Cardiac fibroblast (primary cell): ENCODE measurements at regions not wholly inside any gene's neighbourhood (a gene's known extent, or its start where the extent isn't known, plus 50 kb on each side); places are given as distances from the start of the nearest gene placed in this dataset.

ENCODE experiments used
- DNase-seq, 2 donors: peaks; one replicate each; pipeline versions ENCODE4 v3.0.0 to v3.0.0-alpha.2; 2010; ENCODE audit warnings: low read depth in 2 of 2
- H3K4me3 ChIP-seq, 2 donors: replicated peaks in 1 of 2; 1 replicate in 1 of 2; 2 replicates in 1 of 2; pipeline ENCODE4 v1.5.1; 2011; ENCODE audit warnings: low read depth in 2 of 2, low read length in 2 of 2, mild to moderate bottlenecking in 2 of 2, moderate library complexity in 1 of 2
- CTCF ChIP-seq: IDR thresholded peaks from one replicate; pipeline ENCODE4 v1.5.1; 2011; ENCODE audit warnings: low read depth, mild to moderate bottlenecking, low read length, inconsistent platforms

GRCh38 chr1:196144588-196144987 lies 463.7 kb downstream of the KCNT2 start:
- no peak for DNase-seq
- no peak for TF ChIP-seq CTCF
- no peak overlapping the region for H3K4me3 ChIP-seq

GRCh38 chr1:196143602-196144342 lies 464.5 kb downstream of the KCNT2 start:
- H3K4me3 ChIP-seq: no peak overlapping the region
- no peak for TF ChIP-seq CTCF
- no peak for DNase-seq

GRCh38 chr1:196142111-196142640 lies 466.1 kb downstream of the KCNT2 start:
- H3K4me3 ChIP-seq: no peak overlapping the region
- DNase-seq: no peak
- TF ChIP-seq CTCF: no peak

GRCh38 chr1:196136396-196136795 lies 471.8 kb downstream of the KCNT2 start:
- no peak for DNase-seq
- no peak for TF ChIP-seq CTCF
- H3K4me3 ChIP-seq: no peak overlapping the region

- DNase-seq: no peak
- TF ChIP-seq CTCF: no peak
- no peak overlapping the region for H3K4me3 ChIP-seq
These were observed 476.5 kb downstream of the KCNT2 start for GRCh38 chr1:196131691-196132090.

- DNase-seq: no peak
- TF ChIP-seq CTCF: no peak
- H3K4me3 ChIP-seq: no peak overlapping the region
These were observed 479.4 kb downstream of the KCNT2 start for GRCh38 chr1:196128835-196129234.

- no peak for DNase-seq
- H3K4me3 ChIP-seq: no peak overlapping the region
- TF ChIP-seq CTCF: no peak
These were observed 487.1 kb downstream of the KCNT2 start for GRCh38 chr1:196121181-196121580.
